ENCODE measurements at regions not wholly inside any gene's neighbourhood (a gene's known extent, or its start where the extent isn't known, plus 50 kb on each side); places are given as distances from the start of the nearest gene placed in this dataset.

DNA sequence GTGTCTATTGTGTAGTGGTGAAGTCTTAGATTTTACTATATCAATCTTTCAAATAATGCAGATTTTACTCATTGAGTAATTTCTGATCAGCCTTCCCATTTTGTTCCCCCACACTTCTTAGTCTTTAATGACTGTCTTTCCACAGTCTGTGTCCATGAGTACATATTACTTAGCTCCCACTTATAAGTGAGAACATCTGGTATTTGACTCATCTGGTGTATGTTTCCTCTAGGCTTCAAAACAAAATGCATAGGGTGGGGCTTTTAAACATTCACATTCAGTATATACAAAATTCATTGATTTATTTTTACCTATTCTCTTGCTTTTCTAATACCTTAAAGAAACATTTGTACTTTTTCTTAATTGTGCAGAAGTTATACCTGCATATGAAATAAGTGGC, 513.0 kb downstream of the MTRR start:
- no peak for TF ChIP-seq EZH2 (IDR thresholded peaks at IDR 0.05; ENCODE audit: borderline replicate concordance)
- TF ChIP-seq, protein P1, sequence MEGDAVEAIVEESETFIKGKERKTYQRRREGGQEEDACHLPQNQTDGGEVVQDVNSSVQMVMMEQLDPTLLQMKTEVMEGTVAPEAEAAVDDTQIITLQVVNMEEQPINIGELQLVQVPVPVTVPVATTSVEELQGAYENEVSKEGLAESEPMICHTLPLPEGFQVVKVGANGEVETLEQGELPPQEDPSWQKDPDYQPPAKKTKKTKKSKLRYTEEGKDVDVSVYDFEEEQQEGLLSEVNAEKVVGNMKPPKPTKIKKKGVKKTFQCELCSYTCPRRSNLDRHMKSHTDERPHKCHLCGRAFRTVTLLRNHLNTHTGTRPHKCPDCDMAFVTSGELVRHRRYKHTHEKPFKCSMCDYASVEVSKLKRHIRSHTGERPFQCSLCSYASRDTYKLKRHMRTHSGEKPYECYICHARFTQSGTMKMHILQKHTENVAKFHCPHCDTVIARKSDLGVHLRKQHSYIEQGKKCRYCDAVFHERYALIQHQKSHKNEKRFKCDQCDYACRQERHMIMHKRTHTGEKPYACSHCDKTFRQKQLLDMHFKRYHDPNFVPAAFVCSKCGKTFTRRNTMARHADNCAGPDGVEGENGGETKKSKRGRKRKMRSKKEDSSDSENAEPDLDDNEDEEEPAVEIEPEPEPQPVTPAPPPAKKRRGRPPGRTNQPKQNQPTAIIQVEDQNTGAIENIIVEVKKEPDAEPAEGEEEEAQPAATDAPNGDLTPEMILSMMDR (IDR thresholded peaks at IDR 0.05; ENCODE audit: poor library complexity) = no peak
